ENCODE measurements at regions not wholly inside any gene's neighbourhood (a gene's known extent, or its start where the extent isn't known, plus 50 kb on each side); places are given as distances from the start of the nearest gene placed in this dataset.

DNA sequence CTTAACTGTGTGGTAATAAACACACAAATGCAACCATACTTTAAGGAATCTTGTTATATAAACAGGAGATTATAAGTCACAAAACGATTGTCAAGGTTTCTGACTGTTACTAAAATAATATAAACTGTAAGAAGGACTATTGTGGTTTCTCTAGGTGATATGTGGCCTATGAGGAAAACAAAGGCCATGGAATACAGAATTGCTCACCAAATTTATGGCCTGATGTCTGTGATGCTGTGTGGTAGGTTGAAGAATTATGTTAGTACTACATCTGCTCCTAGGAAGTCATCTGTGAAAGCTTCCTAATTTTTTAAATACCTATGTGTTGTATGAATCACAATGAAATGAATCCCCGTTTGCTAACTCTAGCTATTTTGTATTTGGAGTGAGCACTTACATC, 875.4 kb upstream of the MAP3K7 start:
- no peaks in the 10 kb centered on the region for H3K9me2 ChIP-seq (replicated peaks; ENCODE audit: low read length)
- H2AFZ ChIP-seq (ENCODE audit: low read length), result no peak overlapping the region
- H3K9me3 ChIP-seq (ENCODE audit: low read length), result no peaks in the 10 kb centered on the region
- no peak overlapping the region for H3K9ac ChIP-seq (ENCODE audit: low read length)
- H3K4me2 ChIP-seq (ENCODE audit: low read length), result no peak overlapping the region
- ChIA-PET CTCF (no interaction called here), POLR2A (ENCODE audit: unreplicated experiment) (no interaction called here)
- no peak for TF ChIP-seq EZH2phosphoT487 (IDR thresholded peaks at IDR 0.05; ENCODE audit: borderline replicate concordance, low read length)
- no peaks in the 10 kb centered on the region for H3K27me3 ChIP-seq (ENCODE audit: low read length)
- H3K4me3 ChIP-seq (ENCODE audit: low read length), result no peak overlapping the region
- DNase-seq (no peak), ATAC-seq (no peak)
- no peak overlapping the region for H3K27ac ChIP-seq (ENCODE audit: low read length)
- H3K4me1 ChIP-seq (ENCODE audit: insufficient read depth, low read length), result no peaks in the 10 kb centered on the region
- no TSS peak for BruUV-seq (replicated peaks)
- H3F3A ChIP-seq (ENCODE audit: low read length, unreplicated experiment), result no peaks in the 10 kb centered on the region
- intact Hi-C loops (cut with micrococcal nuclease), result no loop called here
- H3K36me3 ChIP-seq (ENCODE audit: low read depth, low read length), result no peaks in the 10 kb centered on the region
- H3K79me2 ChIP-seq (ENCODE audit: low read length), result no peaks in the 10 kb centered on the region
- no peaks in the 10 kb centered on the region for H4K20me1 ChIP-seq (ENCODE audit: low read length)

GRCh38 chr6:91453224-91453878, 866.5 kb upstream of the MAP3K7 start:
- no TSS peak for BruUV-seq (replicated peaks)
- ATAC-seq (no peak), DNase-seq (no peak)
- TF ChIP-seq EZH2 (IDR thresholded peaks at IDR 0.05; ENCODE audit: low read length, unreplicated experiment), result no peak
- no peak for TF ChIP-seq EZH2phosphoT487 (IDR thresholded peaks at IDR 0.05; ENCODE audit: borderline replicate concordance, low read length)
- TF ChIP-seq, protein P1, sequence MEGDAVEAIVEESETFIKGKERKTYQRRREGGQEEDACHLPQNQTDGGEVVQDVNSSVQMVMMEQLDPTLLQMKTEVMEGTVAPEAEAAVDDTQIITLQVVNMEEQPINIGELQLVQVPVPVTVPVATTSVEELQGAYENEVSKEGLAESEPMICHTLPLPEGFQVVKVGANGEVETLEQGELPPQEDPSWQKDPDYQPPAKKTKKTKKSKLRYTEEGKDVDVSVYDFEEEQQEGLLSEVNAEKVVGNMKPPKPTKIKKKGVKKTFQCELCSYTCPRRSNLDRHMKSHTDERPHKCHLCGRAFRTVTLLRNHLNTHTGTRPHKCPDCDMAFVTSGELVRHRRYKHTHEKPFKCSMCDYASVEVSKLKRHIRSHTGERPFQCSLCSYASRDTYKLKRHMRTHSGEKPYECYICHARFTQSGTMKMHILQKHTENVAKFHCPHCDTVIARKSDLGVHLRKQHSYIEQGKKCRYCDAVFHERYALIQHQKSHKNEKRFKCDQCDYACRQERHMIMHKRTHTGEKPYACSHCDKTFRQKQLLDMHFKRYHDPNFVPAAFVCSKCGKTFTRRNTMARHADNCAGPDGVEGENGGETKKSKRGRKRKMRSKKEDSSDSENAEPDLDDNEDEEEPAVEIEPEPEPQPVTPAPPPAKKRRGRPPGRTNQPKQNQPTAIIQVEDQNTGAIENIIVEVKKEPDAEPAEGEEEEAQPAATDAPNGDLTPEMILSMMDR (conservative IDR thresholded peaks at IDR 0.05; ENCODE audit: low read depth, low read length), result no peak
- intact Hi-C loops (cut with micrococcal nuclease), result no loop called here
- peaks cover 13% of the 10 kb centered on the region for H3K4me1 ChIP-seq (ENCODE audit: insufficient read depth, low read length)
- no peaks in the 10 kb centered on the region for H3K79me2 ChIP-seq (ENCODE audit: low read length)
- no peaks in the 10 kb centered on the region for H3F3A ChIP-seq (ENCODE audit: low read length, unreplicated experiment)
- POLR2A ChIA-PET (ENCODE audit: unreplicated experiment), result no interaction called here
- no peaks in the 10 kb centered on the region for H3K9me2 ChIP-seq (replicated peaks; ENCODE audit: low read length)
- H4K20me1 ChIP-seq (ENCODE audit: low read length), result no peaks in the 10 kb centered on the region
- no peak overlapping the region for H3K4me3 ChIP-seq (ENCODE audit: low read length)
- CTCF ChIA-PET, result no interaction called here
- H2AFZ ChIP-seq (ENCODE audit: low read length), result no peak overlapping the region
- H3K4me2 ChIP-seq (ENCODE audit: low read length), result no peak overlapping the region
- H3K27me3 ChIP-seq (ENCODE audit: low read length), result no peaks in the 10 kb centered on the region
- H3K9ac ChIP-seq (ENCODE audit: low read length), result no peak overlapping the region
- H3K36me3 ChIP-seq (ENCODE audit: low read depth, low read length), result no peaks in the 10 kb centered on the region
- H3K27ac ChIP-seq (ENCODE audit: low read length), result no peak overlapping the region
- no peaks in the 10 kb centered on the region for H3K9me3 ChIP-seq (ENCODE audit: low read length)

DNA sequence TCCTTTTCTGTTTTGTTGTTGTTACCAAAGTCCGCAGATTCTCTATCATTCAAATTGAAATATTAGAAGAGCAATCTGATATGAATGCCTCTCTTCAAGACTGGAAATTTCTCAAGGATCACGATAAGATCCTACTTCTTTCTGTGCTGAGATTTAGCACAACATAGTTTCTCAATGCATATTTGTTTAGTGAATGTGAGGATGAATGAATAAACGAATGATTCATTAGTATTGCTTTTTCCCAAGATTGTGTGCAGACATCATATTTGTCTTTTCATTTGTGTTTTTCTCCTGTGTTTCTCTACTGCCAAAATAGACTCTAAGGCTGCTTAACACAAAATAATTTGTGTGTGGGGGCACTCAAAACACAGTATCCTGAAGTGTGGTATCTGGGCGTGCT, 862.7 kb upstream of the MAP3K7 start:
- ChIA-PET POLR2A (ENCODE audit: unreplicated experiment) (no interaction called here), CTCF (no interaction called here)
- Histone ChIP-seq H3K27ac (ENCODE audit: low read length) (peak overlapping the region; percentile 71), H3K9me2 (replicated peaks; ENCODE audit: low read length) (no peaks in the 10 kb centered on the region), H3K4me1 (ENCODE audit: insufficient read depth, low read length) (peaks cover 13% of the 10 kb centered on the region), H3F3A (ENCODE audit: low read length, unreplicated experiment) (no peaks in the 10 kb centered on the region), H4K20me1 (ENCODE audit: low read length) (no peaks in the 10 kb centered on the region), H3K79me2 (ENCODE audit: low read length) (no peaks in the 10 kb centered on the region), H3K27me3 (ENCODE audit: low read length) (no peaks in the 10 kb centered on the region), H2AFZ (ENCODE audit: low read length) (peak overlapping the region; percentile 33; the same call in 1 of the 2 replicates), H3K9ac (ENCODE audit: low read length) (no peak overlapping the region; the same call in 1 of the 2 replicates), H3K9me3 (ENCODE audit: low read length) (no peaks in the 10 kb centered on the region), H3K4me2 (ENCODE audit: low read length) (peak overlapping the region; percentile 42), H3K4me3 (ENCODE audit: low read length) (no peak overlapping the region), H3K36me3 (ENCODE audit: low read depth, low read length) (no peaks in the 10 kb centered on the region)
- ATAC-seq (peak; percentile 82), DNase-seq (peak; percentile 54)
- no peak for TF ChIP-seq EZH2phosphoT487 (IDR thresholded peaks at IDR 0.05; ENCODE audit: borderline replicate concordance, low read length)
- no peak for TF ChIP-seq EZH2 (IDR thresholded peaks at IDR 0.05; ENCODE audit: low read length, unreplicated experiment)
- TF ChIP-seq, protein P1 (conservative IDR thresholded peaks at IDR 0.05; ENCODE audit: low read depth, low read length), result no peak
- intact Hi-C loops (cut with micrococcal nuclease), result no loop called here
- no TSS peak for BruUV-seq (replicated peaks)

Data from PC-3 (cell line).